Suprapubic skin (tissue), 4 donors: ENCODE measurements at regions not wholly inside any gene's neighbourhood (a gene's known extent, or its start where the extent isn't known, plus 50 kb on each side); places are given as distances from the start of the nearest gene placed in this dataset.

ENCODE experiments used
- DNase-seq, 2 donors: peaks; one replicate each; pipeline ENCODE4 v3.0.0-alpha.2; 2019; ENCODE audit warnings: low spot score in 2 of 2
- H3K27ac ChIP-seq: fragments of 200-600 bp; sonication (generic); one replicate; pipeline ENCODE4 v1.5.1; 2019
- H3K27me3 ChIP-seq: fragments of 200-600 bp; sonication (generic); one replicate; pipeline ENCODE4 v1.5.1; 2019
- H3K36me3 ChIP-seq: fragments of 200-600 bp; sonication (generic); one replicate; pipeline ENCODE4 v1.5.1; 2019
- H3K4me1 ChIP-seq: fragments of 200-600 bp; sonication (generic); one replicate; pipeline ENCODE4 v1.5.1; 2019
- H3K4me3 ChIP-seq: fragments of 200-600 bp; sonication (generic); one replicate; pipeline ENCODE4 v1.5.1; 2019; ENCODE audit warnings: mild to moderate bottlenecking
- H3K9me3 ChIP-seq: fragments of 200-600 bp; sonication (generic); one replicate; pipeline ENCODE4 v1.5.1; 2019
- CTCF ChIP-seq, 2 donors: fragments of 200-600 bp in 1 of 2; fragments of 450-650 bp in 1 of 2; sonication (generic) in 1 of 2; IDR thresholded peaks; one replicate each; pipeline ENCODE4 v1.5.1; 2016 to 2019; ENCODE audit warnings: antibody characterized with exemption in 2 of 2, mild to moderate bottlenecking in 1 of 2, moderate library complexity in 1 of 2
- EP300 ChIP-seq: sonication (generic); formaldehyde crosslinking; IDR thresholded peaks from one replicate; pipeline ENCODE4 v1.6.1; 2017; ENCODE audit warnings: antibody characterized with exemption
- POLR2A ChIP-seq, 2 donors: fragments of 450-650 bp; IDR thresholded peaks; one replicate each; pipeline ENCODE4 v1.6.1; 2017; ENCODE audit warnings: antibody characterized with exemption in 2 of 2, mild to moderate bottlenecking in 2 of 2, moderate library complexity in 2 of 2
- POLR2AphosphoS5 ChIP-seq, 3 donors: sonication (generic); formaldehyde crosslinking; IDR thresholded peaks; one replicate each; pipeline ENCODE4 v1.6.1; 2017; ENCODE audit warnings: antibody characterized with exemption in 3 of 3
- WGBS: methylation state at CpG from one replicate; pipeline ENCODE4 v1.1.5; 2018; 5-methylcytosine and 5-hydroxymethylcytosine counted together

- no peak overlapping the region for H3K27ac ChIP-seq
- no peaks in the 10 kb centered on the region for H3K27me3 ChIP-seq
- TF ChIP-seq POLR2AphosphoS5 (IDR thresholded peaks at IDR 0.05): no peak
- no peak for TF ChIP-seq EP300
- no peak for TF ChIP-seq CTCF (IDR thresholded peaks at IDR 0.05)
- TF ChIP-seq POLR2A (IDR thresholded peaks at IDR 0.05): no peak
- H3K9me3 ChIP-seq: no peaks in the 10 kb centered on the region
- DNase-seq: no peak
- no peak overlapping the region for H3K4me3 ChIP-seq
- H3K36me3 ChIP-seq: no peaks in the 10 kb centered on the region
- H3K4me1 ChIP-seq: peaks cover 4% of the 10 kb centered on the region
- WGBS: 44% methylated on average over 5 of the region's 5 CpGs
Observed at GRCh38 chr9:80074439-80074838, 502.7 kb downstream of the TLE4 start.

- Histone ChIP-seq H3K4me1 (peaks cover 4% of the 10 kb centered on the region), H3K27me3 (no peaks in the 10 kb centered on the region), H3K4me3 (no peak overlapping the region), H3K9me3 (no peaks in the 10 kb centered on the region), H3K27ac (no peak overlapping the region), H3K36me3 (no peaks in the 10 kb centered on the region)
- TF ChIP-seq EP300 (no peak), POLR2AphosphoS5 (IDR thresholded peaks at IDR 0.05) (no peak), POLR2A (IDR thresholded peaks at IDR 0.05) (no peak), CTCF (IDR thresholded peaks at IDR 0.05) (no peak)
- DNase-seq: no peak
- WGBS: 81% methylated on average over 3 of the region's 3 CpGs
Observed at GRCh38 chr9:80072451-80072850, 500.7 kb downstream of the TLE4 start.

GRCh38 chr9:80070071-80070742 is 498.4 kb downstream of the TLE4 start:
- H3K27me3 ChIP-seq: no peaks in the 10 kb centered on the region
- no peak overlapping the region for H3K27ac ChIP-seq
- H3K9me3 ChIP-seq: no peaks in the 10 kb centered on the region
- H3K4me1 ChIP-seq: peaks cover 4% of the 10 kb centered on the region
- no peak for DNase-seq
- no peak for TF ChIP-seq POLR2AphosphoS5 (IDR thresholded peaks at IDR 0.05)
- no peak for TF ChIP-seq EP300
- TF ChIP-seq POLR2A (IDR thresholded peaks at IDR 0.05): no peak
- H3K36me3 ChIP-seq: no peaks in the 10 kb centered on the region
- 91% methylated on average over 3 of the region's 3 CpGs for WGBS
- H3K4me3 ChIP-seq: no peak overlapping the region

- no peaks in the 10 kb centered on the region for H3K4me1 ChIP-seq
- DNase-seq: no peak
- no peaks in the 10 kb centered on the region for H3K27me3 ChIP-seq
- 29% methylated on average over 5 of the region's 5 CpGs for WGBS
- H3K36me3 ChIP-seq: no peaks in the 10 kb centered on the region
- no peak for TF ChIP-seq CTCF (IDR thresholded peaks at IDR 0.05)
- TF ChIP-seq POLR2A (IDR thresholded peaks at IDR 0.05): no peak
- TF ChIP-seq EP300: no peak
- no peak for TF ChIP-seq POLR2AphosphoS5 (IDR thresholded peaks at IDR 0.05)
- H3K27ac ChIP-seq: no peak overlapping the region
- H3K4me3 ChIP-seq: no peak overlapping the region
- H3K9me3 ChIP-seq: no peaks in the 10 kb centered on the region
Observed at GRCh38 chr9:80066931-80067330, 495.2 kb downstream of the TLE4 start.

GRCh38 chr9:80062567-80062966 is 490.8 kb downstream of the TLE4 start:
- Histone ChIP-seq H3K27ac (no peak overlapping the region), H3K4me1 (peaks cover 4% of the 10 kb centered on the region), H3K36me3 (no peaks in the 10 kb centered on the region), H3K9me3 (no peaks in the 10 kb centered on the region), H3K4me3 (no peak overlapping the region), H3K27me3 (no peaks in the 10 kb centered on the region)
- DNase-seq: no peak
- no peak for TF ChIP-seq POLR2A (IDR thresholded peaks at IDR 0.05)
- no peak for TF ChIP-seq POLR2AphosphoS5 (IDR thresholded peaks at IDR 0.05)
- no peak for TF ChIP-seq CTCF (IDR thresholded peaks at IDR 0.05)
- TF ChIP-seq EP300: no peak
- WGBS: 87% methylated on average over 4 of the region's 4 CpGs

GRCh38 chr9:80061940-80062339 is 490.2 kb downstream of the TLE4 start:
- H3K27me3 ChIP-seq: no peaks in the 10 kb centered on the region
- no peak overlapping the region for H3K4me3 ChIP-seq
- peaks cover 4% of the 10 kb centered on the region for H3K4me1 ChIP-seq
- TF ChIP-seq EP300: no peak
- TF ChIP-seq POLR2A (IDR thresholded peaks at IDR 0.05): no peak
- no peak for TF ChIP-seq CTCF (IDR thresholded peaks at IDR 0.05)
- no peak for TF ChIP-seq POLR2AphosphoS5 (IDR thresholded peaks at IDR 0.05)
- no peaks in the 10 kb centered on the region for H3K9me3 ChIP-seq
- H3K27ac ChIP-seq: peak overlapping the region; percentile 74
- DNase-seq: no peak
- 34% methylated on average over 2 of the region's 2 CpGs for WGBS
- no peaks in the 10 kb centered on the region for H3K36me3 ChIP-seq
